ENCODE measurements at regions not wholly inside any gene's neighbourhood (a gene's known extent, or its start where the extent isn't known, plus 50 kb on each side); places are given as distances from the start of the nearest gene placed in this dataset.
A peak's percentile ranks its signal among the peaks of the same experiment; 100 is the strongest.

- DNase-seq (ENCODE audit: low spot score) = no peak
Measured at GRCh38 chr9:18074041-18074440, 399.9 kb upstream of the ADAMTSL1 start.

GRCh38 chr9:18075253-18075952, 398.6 kb upstream of the ADAMTSL1 start:
- no peak for DNase-seq (ENCODE audit: low spot score)

- no peak for DNase-seq (ENCODE audit: low spot score)
Measured at GRCh38 chr9:18077941-18078678, 395.8 kb upstream of the ADAMTSL1 start.

GRCh38 chr9:18092138-18092537, 381.8 kb upstream of the ADAMTSL1 start:
- no peak for DNase-seq (ENCODE audit: low spot score)

- DNase-seq (ENCODE audit: low spot score) = no peak
Measured at GRCh38 chr9:18106006-18106560, 367.9 kb upstream of the ADAMTSL1 start.

GRCh38 chr9:18109675-18110074, 364.3 kb upstream of the ADAMTSL1 start:
- no peak for DNase-seq (ENCODE audit: low spot score)

- DNase-seq (ENCODE audit: low spot score) = no peak
Measured at GRCh38 chr9:18111146-18111545, 362.8 kb upstream of the ADAMTSL1 start.

GRCh38 chr9:18114559-18115475, 359.1 kb upstream of the ADAMTSL1 start:
- peak; percentile 84 for DNase-seq (ENCODE audit: low spot score)

- DNase-seq (ENCODE audit: low spot score) = no peak
Measured at GRCh38 chr9:18118268-18118667, 355.7 kb upstream of the ADAMTSL1 start.

GRCh38 chr9:18122171-18122570, 351.8 kb upstream of the ADAMTSL1 start:
- DNase-seq (ENCODE audit: low spot score) = no peak

GRCh38 chr9:18124760-18125159, 349.2 kb upstream of the ADAMTSL1 start:
- no peak for DNase-seq (ENCODE audit: low spot score)

- DNase-seq (ENCODE audit: low spot score) = no peak
Measured at GRCh38 chr9:18126831-18127498, 347.0 kb upstream of the ADAMTSL1 start.

- DNase-seq (ENCODE audit: low spot score) = no peak
Measured at GRCh38 chr9:18127499-18127875, 346.5 kb upstream of the ADAMTSL1 start.

- no peak for DNase-seq (ENCODE audit: low spot score)
Measured at GRCh38 chr9:18129809-18130334, 344.1 kb upstream of the ADAMTSL1 start.

- DNase-seq (ENCODE audit: low spot score) = no peak
Measured at GRCh38 chr9:18136354-18136994, 337.5 kb upstream of the ADAMTSL1 start.

- no peak for DNase-seq (ENCODE audit: low spot score)
Measured at GRCh38 chr9:18137815-18138214, 336.1 kb upstream of the ADAMTSL1 start.

GRCh38 chr9:18138656-18139055, 335.3 kb upstream of the ADAMTSL1 start:
- DNase-seq (ENCODE audit: low spot score) = no peak

- DNase-seq (ENCODE audit: low spot score) = no peak
Measured at GRCh38 chr9:18141681-18142080, 332.3 kb upstream of the ADAMTSL1 start.

- DNase-seq (ENCODE audit: low spot score) = peak; percentile 14
Measured at GRCh38 chr9:18143073-18143745, 330.7 kb upstream of the ADAMTSL1 start.

- no peak for DNase-seq (ENCODE audit: low spot score)
Measured at GRCh38 chr9:18146329-18146728, 327.6 kb upstream of the ADAMTSL1 start.

Measured in cerebellar cortex (tissue), 1 donor.